ENCODE measurements at regions not wholly inside any gene's neighbourhood (a gene's known extent, or its start where the extent isn't known, plus 50 kb on each side); places are given as distances from the start of the nearest gene placed in this dataset.

GRCh38 chr6:126094411-126094810, 108.1 kb downstream of the TRMT11 start:
- no peak for TF ChIP-seq MAX (IDR thresholded peaks at IDR 0.05)
- TF ChIP-seq GTF2F1 (IDR thresholded peaks at IDR 0.05; ENCODE audit: borderline replicate concordance, low read depth, low read length) = no peak
- TF ChIP-seq CTCF (IDR thresholded peaks at IDR 0.05; ENCODE audit: control extremely low read depth in 1 of 3, insufficient read depth in 1 of 3, low read depth in 1 of 3, low read length in 3 of 3) = no peak
- TF ChIP-seq CBX5 (IDR thresholded peaks at IDR 0.05; ENCODE audit: low read depth, low read length) = no peak
- TF ChIP-seq EZH2 (IDR thresholded peaks at IDR 0.05; ENCODE audit: low read depth, low read length, severe bottlenecking) = no peak
- no peak for TF ChIP-seq POLR2A (IDR thresholded peaks at IDR 0.05; ENCODE audit: control extremely low read depth in 1 of 2, low read depth in 2 of 2, low read length in 2 of 2)
- no peak for TF ChIP-seq USF2 (IDR thresholded peaks at IDR 0.05; ENCODE audit: low read length)
- no peak for TF ChIP-seq RAD21 (IDR thresholded peaks at IDR 0.05 in 1 of 2, conservative IDR thresholded peaks at IDR 0.05 in 1 of 2; ENCODE audit: low read depth in 2 of 2, low read length in 2 of 2)
- no peak for TF ChIP-seq EP300 (IDR thresholded peaks at IDR 0.05; ENCODE audit: borderline replicate concordance in 1 of 2, low read depth in 2 of 2, low read length in 2 of 2)
- TF ChIP-seq POLR2AphosphoS5 (IDR thresholded peaks at IDR 0.05; ENCODE audit: low read depth, low read length) = no peak
- TF ChIP-seq RBBP5 (IDR thresholded peaks at IDR 0.05; ENCODE audit: borderline replicate concordance, low read depth, low read length) = no peak
- no peak for TF ChIP-seq JUND (IDR thresholded peaks at IDR 0.05; ENCODE audit: low read length)

Data from H1 (cell line).